RPMI7951 (cell line): ENCODE measurements at regions not wholly inside any gene's neighbourhood (a gene's known extent, or its start where the extent isn't known, plus 50 kb on each side); places are given as distances from the start of the nearest gene placed in this dataset.

ENCODE experiments used
- DNase-seq: peaks from one replicate; pipeline ENCODE4 v3.0.0-alpha.2; 2012; ENCODE audit warnings: low read depth

DNA sequence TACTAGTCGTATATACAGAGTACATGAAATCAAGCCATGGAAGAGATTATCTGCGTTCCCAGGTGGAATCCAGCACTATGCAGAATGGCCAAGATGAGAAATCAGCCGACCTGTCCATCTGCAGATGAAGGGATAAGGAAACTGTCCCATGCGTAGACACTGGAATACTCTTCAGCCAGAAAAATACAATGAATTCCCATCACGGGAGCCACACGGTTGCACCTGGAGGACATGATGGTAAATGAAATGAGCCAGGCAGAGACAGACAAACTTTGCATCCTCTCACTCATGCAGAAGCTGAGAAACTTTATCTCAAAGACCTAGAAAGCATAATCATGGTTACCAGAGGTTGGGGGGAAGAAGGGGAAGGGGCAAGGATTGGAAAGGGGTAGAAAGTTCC lies 111.9 kb upstream of the TOP3B start:
- no peak for DNase-seq

DNA sequence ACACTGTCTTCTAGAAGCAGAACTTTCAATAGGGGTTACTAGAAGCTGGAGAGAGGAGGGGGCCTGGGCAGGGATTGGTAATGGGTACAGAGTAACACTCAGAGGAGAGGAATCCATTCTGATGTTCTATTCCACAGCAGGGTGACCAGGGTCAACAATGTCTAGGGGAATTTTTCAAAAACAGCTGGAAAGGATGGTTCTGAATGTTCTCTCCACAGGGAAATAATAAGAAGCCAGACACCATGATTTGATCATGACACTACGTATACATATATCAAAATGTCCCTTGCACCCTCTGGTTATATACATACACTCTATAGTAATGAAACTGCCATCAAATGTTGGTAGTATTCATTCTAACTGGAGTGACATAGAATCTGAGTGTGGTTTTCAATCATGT lies 111.2 kb upstream of the TOP3B start:
- DNase-seq: no peak

DNA sequence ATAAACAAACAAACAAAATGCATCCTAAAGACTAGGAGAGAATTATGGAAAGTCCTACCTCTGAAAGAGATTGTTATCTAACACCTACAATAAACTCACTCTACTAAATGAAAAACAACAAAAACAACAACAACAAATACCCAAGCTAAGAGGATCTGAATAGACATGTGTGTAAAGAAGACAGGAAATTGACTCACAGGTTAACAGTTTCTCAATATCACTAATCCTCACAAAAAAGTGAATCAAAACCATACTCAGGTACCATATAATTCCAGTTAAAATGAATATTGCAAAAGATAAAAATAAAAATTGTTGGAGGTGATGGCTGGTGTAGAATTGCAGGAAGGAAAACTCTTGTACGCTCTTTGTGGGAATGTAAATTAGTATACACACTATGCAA lies 110.4 kb upstream of the TOP3B start:
- no peak for DNase-seq

DNA sequence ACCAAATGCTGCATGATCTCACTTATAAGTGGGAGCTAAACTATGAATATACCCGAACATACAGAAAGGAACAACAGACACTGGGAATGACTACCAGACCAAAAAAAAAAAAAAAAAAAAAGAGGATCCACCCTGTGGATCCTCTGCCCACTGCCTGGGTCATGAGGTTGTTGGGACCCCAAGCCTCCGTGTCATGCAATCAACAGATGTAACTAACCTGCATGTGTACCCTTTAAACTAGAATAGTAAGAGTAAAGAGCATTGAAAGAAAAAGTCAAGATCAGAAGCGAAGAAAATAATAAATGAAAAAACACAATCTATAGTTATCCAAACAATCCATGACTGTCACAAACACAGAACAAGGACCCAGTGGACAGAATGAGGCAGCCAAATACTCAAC lies 109.5 kb upstream of the TOP3B start:
- DNase-seq: no peak

DNA sequence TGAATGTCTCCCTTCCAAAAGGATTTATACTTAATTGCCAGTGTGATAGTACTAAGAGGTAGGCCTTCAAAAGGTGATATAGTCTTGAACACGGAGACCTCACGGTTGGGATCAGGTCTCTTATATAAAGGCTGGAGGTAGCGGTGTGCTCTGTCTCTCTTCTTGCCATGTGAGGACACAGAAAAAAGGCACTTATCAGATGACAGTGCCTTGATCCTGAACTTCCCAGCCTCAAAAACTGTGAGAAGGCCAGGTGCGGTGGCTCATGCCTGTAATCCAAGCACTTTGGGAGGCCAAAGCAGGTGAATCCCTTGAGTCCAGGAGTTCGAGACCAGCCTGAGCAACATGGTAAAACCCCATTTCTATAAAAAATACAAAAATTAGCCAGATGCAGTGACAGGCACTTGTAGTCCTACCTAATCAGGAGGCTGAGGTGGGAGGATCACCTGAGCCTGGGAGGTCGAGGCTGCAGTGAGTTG lies 108.9 kb upstream of the TOP3B start:
- no peak for DNase-seq

DNA sequence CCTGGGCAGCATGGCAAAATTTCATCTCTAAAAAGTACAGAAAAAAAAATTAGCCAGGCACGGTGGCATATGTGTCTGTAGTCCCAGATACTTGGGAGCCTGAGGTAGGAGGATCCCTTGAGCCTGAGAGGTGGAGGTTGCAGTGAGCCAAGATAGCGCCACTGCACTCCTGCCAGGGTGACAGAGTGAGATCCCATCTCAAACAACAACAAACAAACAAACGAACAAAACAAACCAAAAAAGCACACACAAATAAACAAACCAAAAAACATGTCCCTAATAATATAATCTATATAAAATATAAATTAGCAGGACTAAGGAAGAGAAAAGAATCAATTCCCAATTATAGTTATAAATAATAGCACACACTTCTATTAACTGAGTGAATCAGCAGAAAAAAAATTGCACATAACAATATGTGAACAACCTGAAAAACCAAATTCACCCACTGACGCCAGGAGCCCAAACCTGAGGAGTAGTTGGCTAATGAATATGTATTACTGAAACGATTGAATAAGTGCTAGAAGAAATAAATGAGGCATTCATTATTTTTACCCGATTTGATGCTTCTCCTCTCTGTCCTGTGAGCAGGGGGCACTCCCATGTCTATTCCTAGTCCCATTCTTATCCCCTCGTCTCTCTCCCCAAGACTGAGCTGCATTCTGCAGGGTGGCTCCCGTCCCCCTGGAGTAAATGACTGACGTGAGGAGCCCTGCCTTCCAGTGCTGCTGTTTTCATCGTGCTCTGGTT lies 108.2 kb upstream of the TOP3B start:
- DNase-seq: no peak

DNA sequence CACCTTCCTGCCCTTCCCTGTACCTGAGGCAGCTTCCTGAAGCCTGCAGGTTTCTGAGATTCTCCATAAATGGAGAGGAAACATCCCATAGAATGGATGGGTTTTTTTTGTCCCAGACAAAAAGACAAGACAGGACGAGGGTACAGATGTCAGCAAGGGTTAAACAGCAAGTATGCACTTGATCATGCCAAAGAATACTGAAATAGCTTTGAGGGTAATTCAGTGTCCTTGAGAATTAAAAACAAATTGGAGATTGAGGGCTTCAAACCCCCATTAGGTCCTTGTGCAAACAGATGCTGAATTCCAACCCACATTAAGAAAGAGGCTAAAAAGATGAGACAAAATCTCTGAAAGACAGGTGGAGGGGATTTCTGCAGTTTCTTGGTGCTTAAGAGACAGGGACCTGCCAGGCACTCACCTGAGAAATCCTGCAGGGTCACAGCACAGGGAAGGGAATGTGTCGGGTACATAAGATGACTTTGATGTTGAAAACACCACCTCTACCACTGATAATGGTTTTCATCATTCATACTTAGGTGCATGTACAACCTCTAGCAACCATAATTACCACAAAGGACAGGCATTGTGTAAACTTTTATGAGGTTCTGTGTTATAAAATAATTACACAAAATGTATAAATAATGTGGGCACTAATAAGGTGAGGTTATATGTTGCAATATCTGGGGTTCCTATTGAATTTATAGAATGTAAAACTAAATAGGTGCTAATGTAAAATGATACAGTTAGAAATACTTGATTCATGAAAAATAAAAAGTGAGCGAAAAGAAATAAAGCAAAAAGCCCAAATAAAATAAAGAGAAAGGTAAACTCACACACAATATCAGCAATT lies 107.1 kb upstream of the TOP3B start:
- no peak for DNase-seq

DNA sequence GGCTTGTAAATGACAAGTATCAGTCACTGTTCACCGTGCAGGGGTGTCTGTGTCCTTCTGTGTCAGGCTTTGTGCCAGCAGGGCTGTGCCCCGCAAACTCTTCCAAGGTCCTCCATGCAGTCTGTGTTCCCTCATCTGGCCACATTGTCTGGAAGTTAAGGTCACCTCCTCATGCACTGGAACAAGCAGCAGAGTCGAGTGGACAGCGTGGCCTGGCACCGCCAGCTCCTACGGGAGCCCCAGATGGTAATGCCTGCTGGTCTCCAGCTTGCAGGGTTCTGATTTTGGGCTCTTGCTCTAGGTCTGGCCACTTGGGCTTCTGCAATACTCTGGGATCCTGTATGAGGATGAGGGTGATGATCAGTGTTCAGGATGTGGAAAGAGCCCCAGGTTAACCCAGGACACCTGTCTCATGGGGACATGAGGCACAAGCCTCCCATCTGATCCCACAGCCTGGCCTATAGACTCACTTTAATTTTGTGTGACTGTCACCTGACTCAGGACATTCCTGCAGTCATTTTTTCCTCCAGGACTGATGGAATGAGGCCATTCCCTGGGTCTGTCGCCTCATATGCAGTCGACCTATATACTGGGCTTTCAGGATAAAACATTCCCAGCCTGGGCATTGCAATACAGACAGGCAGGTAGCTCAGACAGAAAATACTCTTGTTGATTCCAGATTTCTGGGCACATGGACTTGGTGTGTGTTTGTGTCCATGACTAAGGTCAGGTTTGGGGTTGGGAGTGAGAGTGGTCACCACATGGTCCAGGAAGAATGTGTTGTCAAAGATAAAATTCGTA lies 106.3 kb upstream of the TOP3B start:
- no peak for DNase-seq

DNA sequence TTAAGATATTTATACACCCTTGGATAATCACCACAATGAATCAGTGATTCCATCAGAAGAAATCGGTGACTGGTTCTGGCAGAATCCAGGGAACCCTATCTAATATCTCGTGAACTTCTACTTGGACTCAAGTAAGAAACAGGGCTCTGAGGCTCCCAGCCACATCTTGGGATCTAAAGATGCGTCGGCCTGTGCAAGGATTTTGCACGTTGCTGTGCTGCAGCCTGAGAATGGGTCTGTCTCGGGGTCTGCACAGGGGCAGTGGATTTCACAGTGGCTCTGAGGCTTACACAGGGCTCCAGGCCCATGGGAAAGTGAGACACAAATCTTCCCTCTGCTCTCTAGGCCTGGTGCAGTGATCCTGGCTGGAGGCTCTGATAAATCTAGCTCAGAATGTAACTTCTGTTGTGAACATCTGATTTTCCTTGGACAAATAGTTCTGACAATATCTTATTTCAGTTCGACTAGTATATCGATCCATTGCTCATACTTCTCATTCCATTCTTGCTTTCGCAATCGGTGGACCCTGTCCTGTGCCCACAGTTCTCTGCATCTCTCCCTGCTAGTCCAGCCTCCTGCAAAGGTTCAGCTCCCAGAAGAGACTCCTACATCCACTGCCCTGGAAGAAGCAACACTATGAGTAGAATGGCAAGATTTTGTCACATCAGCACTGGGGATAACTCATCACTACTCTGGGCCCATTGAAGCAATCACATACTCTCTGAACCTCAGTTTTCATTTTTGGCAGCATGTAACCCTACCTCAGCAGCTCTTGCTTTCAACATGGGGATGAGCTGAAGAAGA lies 105.5 kb upstream of the TOP3B start:
- no peak for DNase-seq

DNA sequence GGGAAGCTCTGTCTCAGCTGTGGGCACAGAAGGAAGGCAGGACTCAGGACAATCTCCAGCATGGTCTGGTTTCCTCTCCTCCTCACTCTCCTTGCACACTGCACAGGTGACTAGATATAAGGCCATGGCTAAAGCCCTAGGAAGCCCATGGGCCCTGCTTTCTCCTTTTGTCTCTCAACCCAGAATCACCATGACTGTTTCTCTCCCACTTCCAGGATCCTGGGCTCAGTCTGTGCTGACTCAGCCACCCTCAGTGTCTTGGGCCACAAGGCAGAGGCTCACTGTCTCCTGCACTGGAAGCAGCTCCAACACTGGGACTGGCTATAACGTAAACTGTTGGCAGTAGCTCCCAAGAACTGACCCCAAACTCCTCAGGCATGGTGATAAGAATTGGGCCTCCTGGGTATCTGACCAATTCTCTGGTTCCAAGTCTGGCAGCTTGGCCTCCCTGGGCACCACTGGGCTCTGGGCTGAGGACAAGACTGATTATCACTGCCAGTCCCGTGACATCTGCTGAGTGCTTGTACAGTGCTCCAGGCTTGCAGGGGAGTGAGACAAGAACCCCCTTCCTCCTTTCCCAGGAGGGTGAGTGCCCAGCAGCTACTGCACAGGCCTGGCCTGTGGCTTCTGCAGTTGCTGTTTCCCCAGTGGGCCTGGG lies 104.0 kb upstream of the TOP3B start:
- DNase-seq: no peak

DNA sequence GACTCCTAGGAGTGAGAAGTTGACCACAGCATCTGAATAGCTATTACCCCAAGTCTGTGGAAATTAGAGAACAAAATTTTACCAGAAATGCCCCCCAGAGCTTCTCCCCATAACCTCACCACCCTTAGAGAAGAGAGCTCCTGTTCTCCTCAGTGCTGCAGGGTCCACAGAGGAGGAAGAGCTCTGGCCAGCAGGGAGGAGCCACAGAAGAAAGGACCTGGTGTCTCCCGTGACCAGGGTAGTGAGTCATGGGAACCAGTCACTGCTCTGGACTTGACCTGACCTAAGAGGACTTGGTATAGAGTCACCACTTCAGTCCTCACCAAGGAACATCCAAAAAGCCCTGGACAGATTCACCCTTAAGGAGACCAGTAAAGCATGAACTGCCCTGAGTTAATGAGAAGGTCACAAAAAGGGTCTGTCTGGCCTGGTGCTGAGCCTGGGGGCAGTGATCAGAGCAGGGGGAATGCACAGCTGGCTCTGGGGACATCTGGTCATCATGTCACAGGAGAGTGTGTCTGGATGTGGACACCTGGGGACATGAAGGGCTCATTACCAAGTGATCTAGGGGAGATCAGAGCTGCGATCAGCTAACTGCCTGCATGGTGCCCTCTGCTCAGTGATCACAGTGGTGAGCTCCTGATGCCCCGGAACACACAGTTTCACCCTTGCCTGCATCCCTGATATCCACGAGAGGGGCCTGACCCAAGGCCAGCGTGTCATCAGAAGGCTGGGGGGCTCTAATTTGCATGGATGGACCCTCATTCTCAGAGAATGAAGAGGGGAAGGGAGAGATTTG lies 103.3 kb upstream of the TOP3B start:
- DNase-seq: peak; percentile 51

DNA sequence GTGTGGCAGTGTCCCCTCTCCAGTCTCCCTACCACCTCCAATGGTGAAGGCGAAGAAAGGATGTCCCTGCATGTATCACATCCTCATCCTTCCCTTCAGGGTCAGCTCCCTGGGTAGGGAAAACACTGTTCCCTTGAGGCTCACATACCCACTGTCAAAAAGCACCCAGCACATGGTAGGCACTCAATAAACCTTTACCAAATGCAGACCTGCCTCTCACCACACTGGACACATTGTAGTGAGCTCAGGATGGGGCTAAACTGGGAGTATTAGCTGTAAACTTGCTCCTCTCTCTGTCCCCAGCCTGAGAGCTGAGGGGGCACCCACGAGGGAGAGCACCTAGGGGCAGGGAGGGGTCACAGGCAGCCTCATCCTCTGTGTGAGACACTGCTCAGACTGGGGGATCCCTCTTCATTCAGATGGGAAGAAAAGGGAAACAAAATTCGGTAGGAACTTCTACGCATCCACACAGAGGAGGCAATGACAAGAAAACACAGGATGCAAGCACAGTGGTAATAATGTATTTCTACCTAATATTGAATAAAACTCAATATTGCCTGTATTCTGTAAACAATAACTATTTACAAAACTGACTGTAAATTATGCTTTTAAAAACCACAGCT lies 101.6 kb upstream of the TOP3B start:
- DNase-seq: no peak

DNA sequence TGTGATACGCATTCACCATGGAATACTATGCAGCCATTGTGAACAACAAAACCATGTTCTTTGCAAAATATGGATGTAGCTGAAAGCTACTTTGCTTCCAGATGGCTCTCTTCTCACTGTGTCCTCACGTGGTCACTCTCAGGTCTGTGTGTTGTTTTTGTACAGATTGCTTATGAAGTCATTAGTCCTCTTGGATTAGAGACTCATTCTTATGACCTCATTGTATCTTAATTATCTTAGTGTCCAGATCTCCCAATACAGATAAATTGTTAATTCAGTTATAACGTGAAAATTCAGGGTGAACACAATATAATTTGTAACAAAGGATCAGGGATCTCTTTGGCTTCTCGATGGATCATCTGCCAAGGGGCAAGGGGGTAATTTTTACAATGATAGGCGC lies 100.4 kb upstream of the TOP3B start:
- DNase-seq: no peak

DNA sequence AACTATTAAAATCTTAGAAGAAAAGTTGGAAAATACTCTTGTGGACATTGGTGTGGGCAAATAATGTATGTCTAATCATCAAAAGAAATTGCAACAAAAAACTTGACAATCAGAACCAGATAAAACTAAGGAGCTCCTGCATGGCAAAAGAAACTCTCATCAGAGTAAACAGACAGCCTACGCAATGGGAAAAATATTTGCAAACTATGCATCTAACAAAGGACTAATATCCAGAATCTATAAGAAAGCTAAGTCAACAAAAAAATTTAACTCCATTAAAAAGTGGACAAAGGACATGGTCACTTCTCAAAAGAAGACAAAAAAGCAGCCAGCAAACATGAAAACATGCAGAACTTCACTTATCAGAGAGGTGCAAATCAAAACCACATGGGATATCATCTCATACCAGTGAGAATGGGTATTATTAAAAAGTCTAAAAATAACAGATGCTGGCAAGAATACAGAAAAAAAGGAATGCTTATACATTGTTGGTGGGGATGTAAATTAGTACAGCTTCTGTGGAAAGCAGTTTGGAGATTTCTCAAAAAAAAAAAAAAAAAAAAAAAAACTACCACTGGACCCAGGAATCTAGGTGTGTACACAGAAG lies 99.7 kb upstream of the TOP3B start:
- DNase-seq: no peak

DNA sequence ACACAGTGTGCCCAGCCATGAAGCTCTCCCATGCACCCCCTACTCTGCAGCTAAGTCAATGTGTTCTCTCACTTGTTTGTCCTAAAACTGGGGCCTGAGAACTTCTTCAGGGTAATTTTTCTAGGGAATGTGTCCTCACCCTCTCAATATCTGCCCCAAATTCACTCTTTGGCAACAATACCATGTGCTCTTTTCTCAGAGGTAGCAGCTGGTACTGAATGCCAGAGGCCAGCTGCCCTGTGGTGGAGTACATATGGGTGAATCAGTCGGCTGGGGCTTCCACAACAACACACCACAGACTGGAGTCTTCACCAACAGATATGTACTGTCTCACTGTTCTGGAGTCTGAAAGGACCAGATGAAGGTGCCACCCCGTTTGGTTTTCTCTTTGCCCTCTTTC lies 97.7 kb upstream of the TOP3B start:
- DNase-seq: peak; percentile 8

DNA sequence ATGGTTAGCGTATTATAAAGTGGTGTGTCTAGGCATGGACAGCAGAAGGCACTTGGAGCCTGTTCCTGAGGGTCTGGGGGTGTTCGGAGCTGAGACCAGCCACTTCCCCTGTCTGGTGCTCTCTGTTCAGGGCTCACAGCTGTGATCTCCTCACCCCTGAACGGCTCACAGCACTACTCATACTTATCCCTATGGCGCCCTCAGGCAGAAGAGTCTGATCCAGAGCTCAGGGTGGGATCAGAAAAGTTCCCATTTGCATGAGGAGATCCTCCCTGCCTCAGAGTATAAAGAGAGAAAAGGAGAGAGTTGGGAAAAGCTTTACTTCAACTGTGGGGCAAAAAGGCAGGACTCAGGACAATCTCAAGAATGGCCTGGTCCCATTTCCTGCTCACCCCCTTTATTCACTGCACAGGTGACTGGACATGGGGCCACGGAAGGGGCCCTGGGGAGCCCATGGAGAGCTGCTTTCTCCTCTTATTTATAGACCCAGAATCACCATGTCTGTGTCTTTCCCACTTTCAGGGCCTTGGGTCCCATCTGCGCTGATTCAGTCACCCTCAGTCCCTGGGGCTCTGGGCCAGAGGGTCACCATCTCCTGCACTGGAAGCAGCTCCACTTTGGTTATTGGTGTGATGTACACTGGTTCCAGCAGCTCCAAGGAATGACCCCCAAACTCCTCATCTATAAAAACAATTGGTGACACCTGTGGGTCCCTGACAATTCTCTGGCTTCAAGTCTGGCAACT lies 97.0 kb upstream of the TOP3B start:
- no peak for DNase-seq

DNA sequence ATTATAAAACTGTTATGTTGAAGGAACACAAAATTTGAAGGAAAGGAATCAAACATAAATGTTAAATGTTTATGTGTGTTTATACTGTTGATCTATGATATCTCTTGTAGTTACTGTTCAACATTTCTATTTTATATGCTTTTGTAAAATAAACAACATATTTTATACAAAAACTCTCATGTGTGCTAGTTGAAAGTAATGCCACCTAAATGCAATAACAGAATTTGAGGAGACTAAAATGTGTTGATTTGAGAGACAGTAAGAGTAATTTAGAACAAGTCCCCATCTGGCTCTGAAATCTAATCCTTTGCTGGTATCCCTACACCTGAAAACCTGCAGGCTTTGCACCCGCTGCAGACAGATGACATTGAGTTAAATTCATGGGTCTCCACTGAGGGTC lies 95.7 kb upstream of the TOP3B start:
- DNase-seq: no peak

DNA sequence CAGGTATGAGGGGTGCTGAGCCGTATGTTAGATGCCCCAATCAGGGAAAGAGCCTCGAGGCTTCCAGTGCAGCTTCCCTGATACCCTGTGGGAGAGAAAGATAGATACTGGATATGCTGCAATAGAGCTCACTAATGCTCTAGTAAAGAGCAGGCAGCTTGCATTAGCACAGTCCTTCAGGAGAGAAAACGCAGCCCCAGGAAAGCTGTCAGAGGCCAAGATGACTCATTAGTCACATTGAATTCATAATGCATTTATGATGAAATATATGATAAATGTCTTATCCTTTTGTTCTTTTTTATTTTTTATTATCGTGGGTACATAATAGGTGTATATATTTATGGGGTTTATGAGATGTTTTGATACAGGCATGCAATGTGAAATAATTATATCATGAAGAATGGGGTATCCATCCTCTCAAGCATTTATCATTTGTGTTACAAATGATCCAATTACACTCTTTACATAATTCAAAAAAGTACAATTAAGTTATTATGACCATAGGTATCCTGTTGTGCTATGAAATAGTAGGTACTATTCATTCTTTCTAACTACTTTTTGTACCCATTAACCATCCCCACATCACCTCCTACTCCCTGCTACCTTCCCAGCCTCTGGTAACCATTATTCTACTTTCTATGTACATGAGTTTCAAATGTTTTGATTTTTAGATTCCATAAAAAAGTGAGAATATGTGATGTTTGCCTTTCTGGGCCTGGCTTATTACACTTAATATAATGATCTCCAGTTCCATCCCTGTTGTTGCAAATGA lies 94.5 kb upstream of the TOP3B start:
- DNase-seq: no peak
